CD4-positive, alpha-beta T cell treated with Interleukin-10 for 1 hour (primary cell): ENCODE measurements at regions not wholly inside any gene's neighbourhood (a gene's known extent, or its start where the extent isn't known, plus 50 kb on each side); places are given as distances from the start of the nearest gene placed in this dataset.
"Not testable (repeated sequence)": the region's sequence is repeated elsewhere in the genome, so short reads cannot be mapped to it uniquely, and the experiment has no call there.

Source experiments
- DNase-seq: peaks from one replicate; pipeline ENCODE4 v3.0.0-alpha.2; 2020

DNA sequence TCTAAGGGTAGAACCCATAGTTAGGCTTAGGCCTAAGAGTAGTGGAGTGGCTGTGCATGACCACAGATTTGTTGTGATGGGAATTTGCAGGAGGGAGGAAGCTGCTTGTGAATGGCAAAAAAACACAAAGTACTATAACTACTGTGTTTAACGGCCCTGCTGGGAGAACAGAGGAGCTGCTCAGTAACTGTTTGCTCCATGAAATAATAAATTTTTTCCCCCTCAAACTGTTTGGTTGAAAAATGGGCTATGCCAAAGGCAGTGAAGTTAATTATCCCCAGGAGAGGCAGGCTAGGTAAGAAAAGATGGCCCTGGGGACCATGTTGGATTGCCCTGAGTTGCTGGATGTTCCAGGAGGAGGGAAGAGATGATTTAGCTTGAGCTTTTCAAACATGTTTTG lies 216.1 kb upstream of the ADRA1D start:
- no peak for DNase-seq

DNA sequence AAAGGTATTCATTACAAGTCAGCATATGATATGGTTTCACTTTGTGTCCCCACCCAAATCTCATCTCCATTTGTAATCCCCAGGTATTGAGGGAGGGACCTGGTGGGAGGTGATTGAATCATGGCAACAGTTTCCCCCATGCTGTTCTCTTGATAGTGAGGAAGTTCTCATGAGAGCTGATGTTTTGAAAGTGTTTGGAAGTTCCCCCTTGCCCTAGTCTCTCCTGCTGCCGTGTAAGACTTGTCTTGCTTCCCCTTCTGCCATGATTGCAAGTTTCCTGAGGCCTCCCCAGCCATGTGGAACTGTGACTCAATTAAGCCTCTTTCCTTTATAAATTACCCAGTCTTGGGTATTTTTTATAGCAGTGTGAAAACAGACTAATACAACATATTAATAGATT lies 213.7 kb upstream of the ADRA1D start:
- DNase-seq, result not testable (repeated sequence)

DNA sequence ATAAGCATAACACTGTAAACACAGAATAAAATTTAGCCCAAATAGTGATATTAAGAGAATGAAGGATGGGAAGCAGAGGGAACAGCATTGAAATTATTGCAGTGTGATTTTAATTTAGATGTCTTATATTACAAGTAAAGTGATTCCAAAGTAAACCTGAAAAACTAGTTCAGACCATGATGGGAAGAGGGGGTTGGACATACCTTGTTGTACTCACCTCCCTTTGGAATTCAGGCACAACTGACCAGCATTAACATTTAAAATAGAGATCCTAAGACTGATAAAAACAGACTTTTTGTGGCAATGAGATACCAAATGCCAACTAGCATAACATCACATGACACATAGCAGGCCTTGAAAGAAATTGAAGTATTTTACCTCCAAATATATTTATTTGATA lies 210.0 kb upstream of the ADRA1D start:
- no peak for DNase-seq

DNA sequence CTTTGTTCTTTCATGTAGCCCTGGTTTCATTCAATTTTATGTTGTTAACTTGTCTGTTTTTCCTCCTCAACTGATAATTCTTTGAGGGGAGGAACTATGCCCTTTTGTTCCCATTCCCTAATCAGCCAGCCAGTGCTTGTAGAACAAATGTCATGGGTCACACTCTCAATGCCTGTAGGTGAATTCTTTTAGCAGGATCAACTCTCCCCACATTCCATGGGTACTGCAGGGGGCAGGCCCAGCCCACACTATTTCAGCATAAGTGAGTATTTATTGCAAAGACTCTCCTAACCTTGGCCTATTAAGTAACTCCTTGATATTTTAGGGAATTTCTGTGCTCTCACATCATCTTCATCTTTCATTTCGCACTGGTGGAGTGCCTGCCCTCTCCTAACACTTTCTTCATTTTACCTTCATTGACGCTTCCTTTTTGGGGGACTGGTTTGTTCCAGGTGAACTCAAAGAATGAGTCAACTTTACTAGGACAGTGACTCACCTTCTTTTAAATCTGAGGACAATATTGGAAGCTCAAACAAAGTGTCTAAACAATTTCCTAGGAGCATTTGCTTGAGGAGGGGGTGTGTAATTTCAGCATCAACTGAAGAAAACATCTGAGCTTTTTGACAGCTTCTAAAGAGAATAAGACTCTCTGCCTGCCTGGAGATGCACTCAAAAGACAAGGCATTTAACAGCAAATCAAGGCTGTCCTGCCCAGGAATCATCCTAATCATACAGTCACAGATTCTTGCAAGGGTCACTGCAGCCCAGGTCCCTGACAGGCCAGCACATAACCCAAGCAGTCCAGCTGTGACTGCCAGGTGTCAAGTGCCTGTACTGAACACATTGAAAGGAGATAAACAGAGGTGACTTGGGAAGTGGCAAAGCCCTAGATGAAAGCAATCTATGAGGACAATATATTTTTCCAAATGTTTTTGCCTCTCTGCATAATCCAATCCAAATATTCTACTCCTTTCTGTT lies 208.8 kb upstream of the ADRA1D start:
- no peak for DNase-seq

DNA sequence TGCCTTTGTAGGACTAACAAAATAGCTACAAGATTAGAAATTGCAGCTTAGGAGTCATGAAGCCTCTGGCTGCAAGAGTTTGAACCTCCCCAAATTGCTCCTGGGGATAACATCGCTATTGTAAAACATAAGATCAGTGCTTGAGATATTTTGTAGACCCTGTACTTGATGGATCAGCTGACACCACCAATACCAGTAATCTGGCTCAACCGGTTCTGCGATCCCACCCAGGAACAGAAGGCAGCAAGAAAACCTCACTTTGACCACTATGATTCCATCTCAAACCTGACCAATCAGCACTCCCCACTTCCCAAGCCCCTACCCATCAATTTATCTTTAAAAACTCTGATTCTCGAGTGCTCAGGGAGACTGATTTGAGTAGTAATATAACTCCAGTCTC lies 206.9 kb upstream of the ADRA1D start:
- DNase-seq, result no peak

DNA sequence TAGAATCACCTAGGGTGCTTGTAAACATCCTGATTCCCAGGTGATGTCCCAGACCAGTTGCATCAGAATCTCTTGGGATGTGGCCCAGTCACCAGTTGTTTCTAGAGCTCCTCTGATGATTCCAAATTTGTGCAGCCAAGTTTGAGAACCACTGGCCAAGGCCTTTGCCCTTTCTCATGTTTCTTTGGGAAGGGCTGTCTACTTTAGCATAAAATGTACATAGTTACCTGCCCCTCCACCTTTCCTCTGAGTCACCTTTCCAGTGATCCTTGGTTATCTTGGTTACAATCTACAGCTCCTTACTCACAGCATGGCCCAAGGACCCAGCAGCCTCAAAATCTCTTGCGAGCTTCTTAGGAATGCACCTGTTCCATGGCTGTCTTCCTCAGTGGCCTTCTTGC lies 206.2 kb upstream of the ADRA1D start:
- no peak for DNase-seq

DNA sequence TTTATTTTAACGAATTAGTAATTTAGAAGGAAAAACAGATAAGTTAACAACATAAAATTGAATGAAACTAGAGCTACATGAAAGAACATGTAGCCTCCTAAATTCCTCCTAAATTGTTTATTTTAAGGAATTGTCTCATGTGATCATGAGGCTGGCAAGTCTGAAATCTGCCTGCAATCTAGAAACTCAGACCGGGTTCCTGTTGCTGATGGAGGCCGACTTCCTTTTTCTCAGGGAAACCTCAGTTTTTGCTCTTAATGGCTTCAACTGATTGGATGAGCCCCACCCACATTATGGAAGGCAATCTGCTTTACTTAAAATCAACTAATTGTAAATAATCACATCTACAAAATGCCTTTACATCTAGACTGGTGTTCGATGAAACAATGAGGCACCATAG lies 205.0 kb upstream of the ADRA1D start:
- no peak for DNase-seq

DNA sequence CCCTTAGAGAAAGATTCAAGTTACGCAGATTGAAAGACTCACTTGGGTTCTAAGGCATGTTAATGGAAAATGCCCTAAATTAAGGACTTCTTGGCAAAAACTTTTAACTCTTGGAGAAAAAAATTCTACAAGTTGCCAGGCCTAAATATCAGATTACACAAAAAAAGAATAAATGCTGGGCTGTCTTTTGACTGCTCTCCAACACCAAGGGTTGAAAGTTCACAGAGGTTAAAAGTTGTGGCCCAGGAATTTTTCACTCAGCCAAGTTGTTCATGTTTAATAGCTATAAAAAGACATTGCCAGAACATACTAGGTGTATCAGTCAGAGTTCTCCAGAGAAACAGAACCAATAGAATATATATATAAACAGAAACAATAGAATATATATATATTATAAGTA lies 204.3 kb upstream of the ADRA1D start:
- no peak for DNase-seq

DNA sequence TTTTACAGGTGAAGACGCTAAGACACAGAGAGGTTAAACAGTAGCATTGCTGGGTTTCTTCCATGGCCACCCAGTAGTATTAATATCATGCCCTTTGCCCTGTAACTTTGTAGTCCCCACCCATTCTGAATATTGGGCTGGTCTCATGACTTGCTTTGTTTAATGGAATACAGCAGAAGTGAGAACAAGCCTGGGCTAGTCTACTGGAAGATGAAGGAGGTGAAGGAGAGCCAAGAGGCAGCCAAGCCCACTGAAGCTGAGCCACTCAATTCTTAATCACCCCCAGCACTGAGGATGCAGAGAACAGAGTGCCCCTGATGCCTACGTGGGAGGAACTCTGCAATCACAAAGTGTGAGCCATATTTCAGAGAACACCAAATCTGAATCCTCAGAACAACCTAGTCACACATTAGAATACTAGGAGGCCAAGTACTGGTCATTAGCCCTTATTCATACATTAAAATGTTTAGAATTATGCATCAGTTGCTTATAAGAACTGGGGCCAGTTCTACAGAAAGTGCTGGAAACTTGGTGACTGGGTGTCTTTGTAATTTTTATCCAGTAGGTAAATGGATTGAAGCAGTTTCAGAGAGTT lies 202.5 kb upstream of the ADRA1D start:
- no peak for DNase-seq

DNA sequence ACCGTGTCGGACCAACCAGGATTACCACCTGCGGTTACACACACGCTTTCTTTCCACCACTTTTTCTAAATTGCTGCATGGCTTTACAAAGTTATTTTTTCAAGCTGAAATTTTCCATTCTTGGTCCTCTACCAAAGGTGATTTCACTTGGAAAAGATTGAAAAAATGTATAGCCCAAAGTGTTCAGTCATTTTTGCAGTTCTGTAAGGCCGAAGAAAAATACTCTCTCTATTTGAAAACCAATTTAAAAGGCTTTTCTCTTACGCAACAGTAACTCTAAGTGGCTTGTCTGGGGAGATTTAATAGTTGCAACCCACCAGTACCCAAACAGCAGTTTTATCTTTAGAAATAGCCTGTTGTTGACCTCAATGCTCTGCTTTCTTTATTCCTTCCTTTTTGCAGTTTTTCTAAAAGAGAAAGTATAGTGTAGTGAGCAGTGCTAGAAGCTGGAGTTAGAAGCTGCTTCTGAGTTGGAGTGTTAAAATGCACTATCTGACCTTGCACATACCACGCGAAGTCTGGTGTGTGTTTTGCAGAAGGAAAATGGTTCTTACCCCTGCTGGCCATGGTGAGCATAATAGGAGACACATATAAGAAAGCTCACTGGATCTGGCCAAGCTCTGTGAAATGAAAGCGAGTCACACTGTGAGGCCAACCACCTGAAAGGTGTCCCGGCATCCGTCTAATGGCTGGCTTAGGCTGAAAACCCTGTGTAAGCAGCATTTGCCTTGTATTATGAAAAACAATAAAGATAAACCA lies 201.0 kb upstream of the ADRA1D start:
- no peak for DNase-seq

DNA sequence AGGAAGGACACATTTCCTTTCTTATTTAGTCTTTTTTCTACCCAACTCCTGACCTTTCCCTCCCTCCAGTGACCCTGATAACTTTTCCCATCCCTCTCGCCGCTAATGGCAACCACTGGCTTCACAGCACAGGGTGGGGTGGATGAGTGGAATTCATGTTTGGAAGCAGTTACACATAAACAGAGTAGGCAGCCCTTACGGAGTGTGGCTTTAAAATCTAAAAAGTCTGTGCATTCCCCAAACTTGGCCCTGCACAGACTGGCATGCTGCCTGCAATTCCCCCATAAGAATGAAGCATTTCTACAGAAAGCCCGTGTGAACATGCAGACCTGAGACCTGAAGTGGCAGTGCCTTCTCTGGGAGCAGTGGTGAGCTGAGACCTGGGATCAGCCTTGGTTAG lies 196.7 kb upstream of the ADRA1D start:
- no peak for DNase-seq

DNA sequence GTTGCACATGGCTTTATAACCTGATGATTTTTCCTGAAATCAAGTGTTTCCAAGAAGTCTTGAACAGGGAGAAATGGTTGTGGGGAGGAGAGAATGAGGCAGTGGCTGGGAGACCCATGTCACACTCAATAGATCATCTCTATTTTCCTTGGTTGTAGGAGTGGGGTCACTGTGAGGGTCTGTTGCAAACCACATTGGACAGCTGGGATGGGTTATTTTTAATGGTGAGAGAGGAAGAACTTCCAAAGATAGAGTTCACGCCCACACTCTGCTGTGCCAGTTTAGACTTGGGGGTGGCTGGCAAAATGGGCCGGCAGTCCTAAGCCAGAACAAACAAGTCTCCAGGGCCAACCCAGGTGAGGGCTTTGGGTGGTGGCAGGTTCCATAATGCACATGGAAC lies 196.2 kb upstream of the ADRA1D start:
- no peak for DNase-seq

DNA sequence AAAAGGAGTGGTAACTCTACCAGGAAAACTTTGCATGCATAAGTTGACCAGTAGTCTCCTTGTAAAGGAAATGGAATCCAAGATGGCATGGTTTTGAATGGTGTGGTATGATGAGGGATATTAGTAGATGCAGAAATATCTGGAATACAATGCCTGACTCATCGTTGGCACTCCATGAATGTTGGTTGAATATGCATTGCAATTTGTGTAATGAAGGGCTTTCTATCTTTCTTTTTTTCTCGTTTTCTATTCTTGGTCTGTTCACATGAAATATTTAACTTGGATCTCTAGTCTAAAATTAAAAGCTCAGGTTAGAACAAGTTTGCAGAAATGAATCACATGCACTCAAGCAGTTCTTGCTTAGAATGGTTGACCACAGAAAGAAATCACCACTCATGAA lies 195.3 kb upstream of the ADRA1D start:
- no peak for DNase-seq

DNA sequence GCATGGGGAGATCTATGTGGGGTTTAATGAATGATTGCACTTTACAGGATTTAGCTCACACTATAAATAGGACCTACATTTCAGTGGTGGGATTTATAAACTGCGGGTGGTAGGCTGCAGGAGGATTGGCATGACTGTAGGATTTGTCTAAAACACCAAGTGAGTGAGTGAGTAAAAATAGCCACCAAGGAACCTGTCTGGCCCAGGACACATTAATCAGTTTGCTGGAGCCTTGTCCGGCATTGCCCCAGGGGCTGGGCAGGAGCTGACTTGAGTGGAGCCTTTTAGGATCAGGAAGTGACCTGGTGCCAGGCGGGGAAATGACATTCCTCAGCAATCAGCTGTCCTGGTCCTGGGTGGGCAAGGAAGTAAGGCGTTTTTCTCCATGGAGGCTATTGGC lies 193.9 kb upstream of the ADRA1D start:
- no peak for DNase-seq

DNA sequence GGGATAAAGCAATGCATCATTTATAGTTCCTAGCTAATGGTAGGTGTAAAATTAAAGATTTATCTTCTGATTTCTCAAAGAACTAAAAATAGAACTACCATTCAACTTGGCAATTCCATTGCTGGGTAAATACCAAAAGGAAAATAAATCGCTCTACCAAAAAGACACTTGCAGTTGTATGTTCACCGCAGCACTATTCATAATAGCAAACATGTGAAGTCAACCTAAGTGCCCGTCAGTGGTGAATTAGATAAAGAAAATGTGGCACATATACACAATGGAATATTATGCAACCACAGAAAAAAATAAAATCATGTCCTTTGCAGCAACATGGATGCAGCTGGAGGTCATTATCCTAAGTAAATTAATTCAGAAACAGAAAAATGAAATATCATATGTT lies 192.8 kb upstream of the ADRA1D start:
- no peak for DNase-seq

DNA sequence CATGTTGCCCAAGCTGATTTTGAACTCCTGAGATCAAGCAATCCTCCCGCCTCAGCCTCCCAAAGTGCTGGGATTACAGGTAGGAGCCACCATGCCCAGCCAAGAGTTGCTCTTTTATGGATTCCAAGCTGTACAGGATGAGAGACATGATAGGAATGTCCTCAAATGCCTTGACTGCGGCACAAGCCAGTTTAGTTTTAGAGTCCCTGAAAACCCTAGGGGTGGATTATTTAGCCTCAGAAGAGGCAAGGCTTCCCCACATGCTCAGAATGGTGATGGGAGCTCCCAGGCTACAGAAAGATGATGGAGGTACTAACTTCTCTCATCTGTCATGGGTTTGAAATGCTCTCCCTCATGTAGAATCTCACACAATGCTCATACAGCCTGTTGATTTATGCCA lies 192.1 kb upstream of the ADRA1D start:
- no peak for DNase-seq

DNA sequence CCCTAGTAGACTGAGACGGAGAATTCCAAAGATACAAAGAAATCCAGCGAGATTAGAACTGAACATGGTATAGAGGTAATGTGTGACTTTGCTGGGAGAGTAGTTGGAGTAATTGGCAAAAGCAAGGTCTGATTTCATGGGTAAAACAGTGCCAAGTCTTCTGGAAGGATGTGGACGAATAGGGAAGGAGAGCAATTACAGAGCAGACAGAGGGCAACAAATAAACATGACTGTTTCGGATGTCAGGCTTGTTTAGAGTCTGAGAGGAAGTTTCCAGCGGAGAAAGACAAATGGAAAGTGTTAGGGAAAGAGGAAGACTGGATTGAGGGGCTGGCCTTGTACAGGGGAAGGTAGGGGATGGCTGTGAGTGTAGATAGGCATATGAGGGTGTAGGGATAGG lies 190.4 kb upstream of the ADRA1D start:
- DNase-seq, result no peak

DNA sequence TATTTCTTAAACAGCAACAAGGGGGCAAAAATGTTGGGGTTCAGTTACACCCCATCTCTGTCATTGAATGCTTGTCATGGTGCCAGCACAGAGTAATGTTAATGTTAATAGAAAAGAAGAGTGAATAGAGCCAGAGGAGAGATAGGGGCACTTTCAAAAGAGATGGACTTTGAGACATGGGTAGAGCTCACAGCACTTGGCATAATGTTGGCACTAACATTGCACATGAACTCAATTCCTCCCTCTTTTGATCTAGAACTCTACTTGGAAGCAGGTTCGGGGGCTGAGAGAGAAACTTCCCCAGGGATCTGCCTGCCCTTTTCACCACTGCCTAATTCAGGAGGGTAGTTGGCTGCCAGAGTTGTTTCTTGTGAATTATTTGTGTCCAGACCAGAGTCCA lies 188.0 kb upstream of the ADRA1D start:
- no peak for DNase-seq

DNA sequence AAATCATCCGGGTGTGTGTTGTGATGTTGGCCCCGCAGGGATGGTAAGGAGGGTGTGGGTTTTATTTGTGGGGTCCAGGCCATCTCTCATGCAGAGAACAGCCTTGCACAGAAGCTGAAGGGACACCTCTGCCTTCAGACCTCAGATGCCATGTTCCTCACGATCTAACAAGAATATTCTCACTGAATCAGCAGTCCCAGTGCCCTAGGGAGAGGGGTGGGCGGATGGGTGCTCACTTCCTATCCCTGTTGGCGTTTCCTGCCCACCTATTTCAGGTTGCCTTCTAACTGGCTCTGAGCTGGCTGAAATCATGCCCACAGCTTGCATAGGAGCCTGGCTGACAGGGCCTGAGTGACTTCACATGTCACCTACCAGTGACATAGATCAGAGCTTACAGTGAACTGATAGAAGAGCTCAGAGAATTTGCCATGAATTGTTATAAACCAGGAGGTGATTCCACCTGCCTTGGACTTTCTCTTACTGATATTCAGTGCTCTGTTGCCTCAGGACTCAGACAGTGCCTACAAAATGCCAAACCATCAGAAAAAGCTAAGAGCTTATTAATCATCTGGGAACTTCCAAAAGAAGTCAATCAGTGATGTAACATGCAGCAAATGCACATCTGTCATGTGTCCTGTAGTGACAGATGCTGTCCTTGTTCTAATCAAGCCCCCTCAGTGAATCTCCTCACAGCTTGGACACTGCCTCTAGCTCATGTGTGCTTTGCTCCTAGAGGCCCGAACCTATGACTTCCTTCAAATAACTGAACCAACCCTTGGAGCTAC lies 186.8 kb upstream of the ADRA1D start:
- no peak for DNase-seq

DNA sequence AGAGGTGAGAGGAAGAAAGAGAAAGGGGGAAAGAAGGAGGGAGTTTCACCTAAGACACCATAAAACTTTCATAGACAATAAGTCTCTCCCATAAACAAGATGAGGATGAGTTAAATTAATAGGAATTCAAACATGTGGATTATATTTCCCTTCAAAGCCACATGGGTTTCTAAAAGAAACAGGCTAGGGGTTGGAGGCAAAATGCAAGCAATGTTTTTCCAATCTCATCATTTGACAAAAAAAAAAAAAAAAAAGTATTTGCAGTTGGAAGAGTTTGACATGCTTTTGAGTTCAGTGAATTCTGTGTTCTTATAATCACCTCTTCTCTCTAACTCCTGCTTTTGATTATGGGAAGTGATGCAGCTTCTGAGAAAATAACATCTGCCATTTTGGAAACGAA lies 186.1 kb upstream of the ADRA1D start:
- no peak for DNase-seq

DNA sequence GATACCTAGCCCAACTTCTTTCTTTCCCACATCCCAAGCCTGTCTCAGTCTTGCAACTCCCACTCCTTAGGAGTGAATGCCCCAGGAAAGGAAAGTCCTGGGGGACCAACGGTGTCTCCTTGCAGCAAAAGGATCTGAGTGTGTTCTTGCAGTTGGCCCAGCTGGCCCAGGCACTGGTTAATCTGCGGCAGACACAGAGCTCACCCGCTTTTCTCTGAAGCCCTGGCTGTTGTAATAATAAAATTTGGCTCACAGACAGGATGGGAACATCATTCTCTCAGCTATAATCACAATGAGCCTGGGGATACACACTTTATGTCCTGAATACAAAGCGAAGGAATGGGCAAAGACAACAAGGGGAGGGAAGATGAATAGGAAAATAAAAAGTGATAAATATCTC lies 185.6 kb upstream of the ADRA1D start:
- DNase-seq, result no peak

DNA sequence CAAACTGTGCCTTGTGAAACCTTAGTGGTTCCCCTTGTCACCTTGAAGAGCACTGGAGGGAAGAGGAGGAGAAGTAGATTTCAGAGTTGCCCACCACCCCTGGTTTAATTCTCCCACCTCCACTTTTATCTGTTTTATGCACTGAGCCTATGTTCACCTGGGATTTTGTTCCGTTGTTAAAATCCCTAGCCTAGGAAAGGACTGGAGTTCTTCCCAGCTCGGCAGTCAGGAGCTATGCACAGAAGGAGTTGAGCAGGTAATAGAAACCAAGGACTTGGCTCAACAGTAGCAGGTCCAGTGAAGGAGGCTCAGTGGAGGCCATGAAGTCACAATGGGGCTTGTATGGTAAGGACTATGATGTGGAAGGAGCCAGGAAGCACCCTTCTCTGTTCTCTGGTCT lies 182.4 kb upstream of the ADRA1D start:
- DNase-seq, result no peak

DNA sequence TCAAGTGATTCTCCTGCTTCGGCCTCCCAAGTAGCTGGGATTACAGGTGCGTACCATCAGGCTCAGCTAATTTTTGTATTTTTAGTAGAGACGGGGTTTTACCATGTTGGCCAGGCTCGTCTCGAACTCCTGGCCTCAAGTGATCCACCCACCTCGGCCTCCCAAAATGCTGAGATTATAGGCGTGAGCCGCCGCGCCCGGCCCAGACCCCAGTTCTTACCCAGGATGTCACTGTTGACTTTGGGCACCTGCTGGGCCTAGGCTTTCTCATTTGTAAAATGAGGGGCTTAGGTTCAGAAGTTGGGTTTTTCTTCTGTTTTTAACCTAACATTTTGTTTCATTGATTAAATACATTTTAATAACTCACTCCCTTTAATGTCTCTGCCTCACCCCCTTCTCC lies 181.7 kb upstream of the ADRA1D start:
- not testable (repeated sequence) for DNase-seq
